ENCODE measurements at regions not wholly inside any gene's neighbourhood (a gene's known extent, or its start where the extent isn't known, plus 50 kb on each side); places are given as distances from the start of the nearest gene placed in this dataset.
A peak's percentile ranks its signal among the peaks of the same experiment; 100 is the strongest.

GRCh38 chr11:91796999-91797398 lies 427.6 kb upstream of the FAT3 start:
- no peaks in the 10 kb centered on the region for H3K9me3 Mint-ChIP-seq
- H3K36me3 Mint-ChIP-seq (ENCODE audit: low read depth): no peaks in the 10 kb centered on the region
- peaks cover 34% of the 10 kb centered on the region for H3K4me1 Mint-ChIP-seq
- peak overlapping the region; percentile 6 to 78 (median 17) for H3K27ac Mint-ChIP-seq
- TF ChIP-seq CTCF (IDR thresholded peaks at IDR 0.05; ENCODE audit: unreplicated experiment in 3 of 3): no peak
- H3K27me3 Mint-ChIP-seq (ENCODE audit: low read depth): no peaks in the 10 kb centered on the region
- no peak overlapping the region for H3K4me3 Mint-ChIP-seq

GRCh38 chr11:91795139-91795887 lies 429.3 kb upstream of the FAT3 start:
- H3K27ac Mint-ChIP-seq: peak overlapping the region; percentile 19 to 70 (median 34)

GRCh38 chr11:91794146-91794545 lies 430.5 kb upstream of the FAT3 start:
- peaks cover 49% of the 10 kb centered on the region for H3K4me1 Mint-ChIP-seq

More at GRCh38 chr11:91795139-91795887, 429.3 kb upstream of the FAT3 start:
- TF ChIP-seq CTCF (IDR thresholded peaks at IDR 0.05; ENCODE audit: unreplicated experiment in 3 of 3): no peak
- Mint-ChIP-seq H3K36me3 (ENCODE audit: low read depth) (no peaks in the 10 kb centered on the region), H3K4me3 (no peak overlapping the region), H3K27me3 (ENCODE audit: low read depth) (no peaks in the 10 kb centered on the region), H3K9me3 (no peaks in the 10 kb centered on the region), H3K4me1 (peaks cover 47% of the 10 kb centered on the region)

GRCh38 chr11:91792779-91793262 lies 431.8 kb upstream of the FAT3 start:
- Mint-ChIP-seq H3K27me3 (ENCODE audit: low read depth) (no peaks in the 10 kb centered on the region), H3K27ac (peak overlapping the region; percentile 51 to 95 (median 84)), H3K9me3 (no peaks in the 10 kb centered on the region), H3K4me3 (no peak overlapping the region), H3K36me3 (ENCODE audit: low read depth) (no peaks in the 10 kb centered on the region), H3K4me1 (peaks cover 49% of the 10 kb centered on the region)
- no peak for TF ChIP-seq CTCF (IDR thresholded peaks at IDR 0.05; ENCODE audit: unreplicated experiment in 3 of 3)

More at GRCh38 chr11:91794146-91794545, 430.5 kb upstream of the FAT3 start:
- no peak for TF ChIP-seq CTCF (IDR thresholded peaks at IDR 0.05; ENCODE audit: unreplicated experiment in 3 of 3)
- no peak overlapping the region for H3K27ac Mint-ChIP-seq
- no peaks in the 10 kb centered on the region for H3K9me3 Mint-ChIP-seq
- no peak overlapping the region for H3K4me3 Mint-ChIP-seq
- no peaks in the 10 kb centered on the region for H3K27me3 Mint-ChIP-seq (ENCODE audit: low read depth)
- no peaks in the 10 kb centered on the region for H3K36me3 Mint-ChIP-seq (ENCODE audit: low read depth)

GRCh38 chr11:91791171-91791468 lies 433.5 kb upstream of the FAT3 start:
- TF ChIP-seq CTCF (IDR thresholded peaks at IDR 0.05; ENCODE audit: unreplicated experiment in 3 of 3): no peak
- Mint-ChIP-seq H3K27ac (peak overlapping the region; percentile 94 to 96 (median 95)), H3K4me1 (peaks cover 43% of the 10 kb centered on the region), H3K36me3 (ENCODE audit: low read depth) (no peaks in the 10 kb centered on the region), H3K4me3 (peak overlapping the region in 1 of 3 experiments; percentile 47), H3K27me3 (ENCODE audit: low read depth) (no peaks in the 10 kb centered on the region), H3K9me3 (peaks cover 2% of the 10 kb centered on the region)

Measured in nephron (organoid).